ENCODE measurements at regions not wholly inside any gene's neighbourhood (a gene's known extent, or its start where the extent isn't known, plus 50 kb on each side); places are given as distances from the start of the nearest gene placed in this dataset.

- FAIRE-seq, result no peak
Observed at GRCh38 chr11:128326791-128327190, 260.6 kb downstream of the ETS1 start.

DNA sequence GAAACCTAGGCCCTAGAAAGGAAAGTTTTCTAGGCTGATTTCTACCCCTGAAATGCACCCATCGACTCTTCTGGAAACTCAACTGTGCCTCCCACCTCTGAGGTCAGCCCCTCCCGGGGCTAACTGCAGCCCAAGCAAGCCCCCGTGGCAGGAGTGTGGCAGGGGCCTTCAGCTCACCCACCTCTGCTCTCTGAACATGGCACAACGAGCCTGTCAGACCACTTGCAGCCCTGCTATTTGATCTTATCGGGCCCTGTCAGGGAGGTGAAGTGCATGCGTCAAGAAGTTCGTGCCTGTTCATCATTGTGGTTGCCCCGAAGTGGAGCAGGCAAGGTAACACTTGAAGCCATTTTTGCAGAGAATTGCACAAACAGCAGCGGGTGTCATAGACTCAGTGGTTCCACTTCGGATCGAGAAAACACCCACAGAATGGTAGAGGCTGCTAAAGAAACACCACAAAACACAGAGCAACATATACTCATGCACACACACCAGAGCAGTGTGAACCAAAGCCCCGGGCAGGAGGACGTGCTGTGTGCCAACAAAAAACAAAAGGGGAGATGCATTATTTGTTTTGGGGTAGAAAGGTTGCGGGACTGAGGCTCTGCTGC is 262.7 kb downstream of the ETS1 start:
- FAIRE-seq, result no peak

- FAIRE-seq, result no peak
Observed at GRCh38 chr11:128324051-128324481, 263.3 kb downstream of the ETS1 start.

DNA sequence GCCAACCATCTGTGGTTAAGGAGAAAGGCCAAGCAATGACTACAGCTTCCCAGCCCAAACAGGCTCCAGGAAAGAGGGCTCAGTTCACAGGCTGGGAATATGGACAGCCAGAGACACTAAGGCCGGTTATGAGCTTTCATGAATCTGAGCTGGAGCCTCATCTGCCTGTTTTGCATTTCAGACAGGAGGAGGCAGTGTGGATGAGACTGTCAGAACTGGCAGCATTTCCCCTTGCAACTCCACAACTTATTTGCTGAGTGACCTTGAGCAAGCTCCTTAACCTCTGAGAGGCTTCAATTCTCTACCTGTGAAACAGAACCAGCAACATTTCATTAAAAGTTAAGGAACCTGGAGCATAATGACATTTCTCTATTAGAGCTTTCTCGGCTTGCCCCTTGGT is 264.0 kb downstream of the ETS1 start:
- FAIRE-seq, result no peak

- FAIRE-seq, result no peak
Observed at GRCh38 chr11:128318856-128319474, 268.4 kb downstream of the ETS1 start.

GRCh38 chr11:128316541-128317227 is 270.7 kb downstream of the ETS1 start:
- FAIRE-seq, result no peak

GRCh38 chr11:128315933-128316332 is 271.4 kb downstream of the ETS1 start:
- no peak for FAIRE-seq

- FAIRE-seq, result no peak
Observed at GRCh38 chr11:128313931-128314330, 273.4 kb downstream of the ETS1 start.

DNA sequence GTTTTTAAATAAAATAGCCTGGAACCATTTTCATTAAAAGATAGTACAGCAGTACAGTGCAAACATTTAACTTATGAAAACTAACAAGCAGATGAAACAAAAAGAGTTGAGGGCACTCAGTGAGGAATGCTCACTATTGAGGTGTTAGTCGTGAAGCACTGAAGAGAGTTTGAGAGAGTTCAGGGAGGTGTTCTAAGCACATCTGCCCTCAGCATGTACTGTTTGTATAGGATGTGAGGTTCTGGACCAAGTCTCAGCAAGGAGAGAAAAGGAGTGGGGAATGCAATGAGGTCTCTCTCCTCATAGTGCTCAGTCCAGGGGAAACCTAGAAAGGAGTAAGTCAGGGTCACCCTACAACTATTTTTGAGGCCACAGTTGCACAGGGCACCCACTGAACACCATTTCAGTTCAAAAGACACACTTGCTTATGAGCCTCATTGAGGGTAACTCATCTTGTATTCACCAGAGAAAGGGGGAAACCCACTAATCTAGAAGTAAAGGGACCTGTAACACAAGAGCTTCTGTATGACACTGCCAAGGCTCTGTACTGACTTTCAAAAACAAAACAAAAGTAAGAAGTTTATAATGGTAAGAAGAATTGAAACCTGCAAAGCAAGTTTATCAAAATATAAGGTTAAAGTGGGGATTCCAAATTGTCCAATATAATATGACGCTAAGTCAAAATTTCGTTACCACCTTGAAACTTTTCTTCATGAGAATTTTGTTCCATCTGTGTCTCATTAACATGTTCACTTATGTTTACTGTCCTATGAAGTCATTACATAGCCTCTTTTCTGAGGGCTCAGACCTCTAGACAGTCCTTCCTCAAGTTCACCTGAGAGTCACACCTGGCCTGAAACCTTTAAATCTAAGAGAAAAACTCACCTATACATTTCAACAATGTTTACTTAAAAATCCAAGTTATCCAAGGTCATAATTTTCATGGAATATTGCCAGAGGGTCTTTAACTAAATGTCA is 275.3 kb downstream of the ETS1 start:
- no peak for FAIRE-seq

DNA sequence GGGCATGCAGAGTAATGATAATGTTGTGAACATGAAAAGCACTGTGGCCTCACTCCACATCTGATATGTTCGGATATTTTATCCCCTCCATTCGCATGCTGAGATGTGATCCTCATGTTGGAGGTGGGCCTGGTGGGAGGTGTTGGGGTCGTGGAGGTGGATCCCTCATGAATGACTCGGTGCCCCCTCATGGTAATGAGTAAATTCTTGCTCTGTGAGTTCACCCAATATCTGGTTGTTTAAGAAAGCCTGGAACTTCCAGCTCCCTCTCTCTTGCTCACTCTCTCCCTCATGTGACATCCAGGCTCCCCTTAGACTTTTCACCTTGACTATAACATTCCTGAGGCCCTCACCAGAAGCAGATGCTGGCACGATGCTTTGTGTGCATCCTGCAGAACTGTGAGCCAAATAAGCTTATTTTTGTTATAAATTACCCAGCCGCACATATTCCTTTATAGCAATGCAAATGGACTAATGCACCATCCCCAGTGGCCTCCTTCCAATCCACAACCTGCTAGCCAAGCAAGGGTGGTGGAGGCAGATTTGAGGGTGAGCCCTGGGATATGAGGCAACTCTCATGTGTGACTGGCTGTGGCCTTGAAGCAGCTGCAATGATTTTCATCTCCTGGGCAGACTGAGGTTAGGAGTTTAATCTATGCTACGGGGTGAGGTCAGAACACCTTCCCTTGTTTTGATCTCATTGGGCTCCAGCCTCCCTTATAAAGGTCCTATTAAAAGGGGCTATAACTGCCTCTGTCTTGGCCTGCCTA is 276.5 kb downstream of the ETS1 start:
- FAIRE-seq, result no peak

DNA sequence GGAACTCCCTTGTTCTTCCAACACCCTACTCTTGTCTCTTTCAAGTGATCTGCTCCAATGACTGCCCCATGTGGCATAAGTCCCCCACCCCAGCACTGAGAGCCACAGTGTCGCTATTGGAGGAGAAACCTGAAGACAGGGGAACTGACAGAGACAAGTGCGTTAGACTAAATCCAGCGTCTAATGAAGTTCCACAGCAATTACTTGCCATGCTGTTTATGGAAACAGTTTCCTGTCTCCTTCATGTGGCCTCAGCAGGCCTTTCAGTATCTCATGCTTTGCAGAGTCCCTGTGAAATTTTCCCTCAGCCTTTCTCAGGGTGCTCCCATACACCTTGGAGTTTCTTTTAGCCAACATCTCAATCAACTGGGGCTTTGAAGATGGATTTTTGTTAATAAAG is 277.4 kb downstream of the ETS1 start:
- FAIRE-seq, result no peak

DNA sequence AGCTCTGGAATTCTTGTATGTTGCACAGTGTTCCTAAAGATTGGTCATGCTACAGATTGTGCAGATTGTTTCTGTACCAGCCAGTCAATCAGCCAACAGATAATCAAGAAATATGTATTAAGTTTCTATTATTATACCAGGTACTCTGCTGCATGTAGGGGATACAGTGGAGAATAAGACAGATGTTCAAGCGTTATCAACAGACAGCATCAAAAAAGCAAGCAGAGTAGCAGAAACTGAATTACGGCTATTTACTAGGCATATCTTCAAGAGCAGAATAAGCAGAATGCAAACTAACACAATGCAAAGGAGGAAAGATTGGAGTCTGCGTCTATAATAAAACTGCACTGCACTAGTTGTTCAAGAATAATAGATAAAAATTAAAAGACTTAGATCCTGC is 278.6 kb downstream of the ETS1 start:
- no peak for FAIRE-seq

GRCh38 chr11:128305588-128305987 is 281.8 kb downstream of the ETS1 start:
- no peak for FAIRE-seq

DNA sequence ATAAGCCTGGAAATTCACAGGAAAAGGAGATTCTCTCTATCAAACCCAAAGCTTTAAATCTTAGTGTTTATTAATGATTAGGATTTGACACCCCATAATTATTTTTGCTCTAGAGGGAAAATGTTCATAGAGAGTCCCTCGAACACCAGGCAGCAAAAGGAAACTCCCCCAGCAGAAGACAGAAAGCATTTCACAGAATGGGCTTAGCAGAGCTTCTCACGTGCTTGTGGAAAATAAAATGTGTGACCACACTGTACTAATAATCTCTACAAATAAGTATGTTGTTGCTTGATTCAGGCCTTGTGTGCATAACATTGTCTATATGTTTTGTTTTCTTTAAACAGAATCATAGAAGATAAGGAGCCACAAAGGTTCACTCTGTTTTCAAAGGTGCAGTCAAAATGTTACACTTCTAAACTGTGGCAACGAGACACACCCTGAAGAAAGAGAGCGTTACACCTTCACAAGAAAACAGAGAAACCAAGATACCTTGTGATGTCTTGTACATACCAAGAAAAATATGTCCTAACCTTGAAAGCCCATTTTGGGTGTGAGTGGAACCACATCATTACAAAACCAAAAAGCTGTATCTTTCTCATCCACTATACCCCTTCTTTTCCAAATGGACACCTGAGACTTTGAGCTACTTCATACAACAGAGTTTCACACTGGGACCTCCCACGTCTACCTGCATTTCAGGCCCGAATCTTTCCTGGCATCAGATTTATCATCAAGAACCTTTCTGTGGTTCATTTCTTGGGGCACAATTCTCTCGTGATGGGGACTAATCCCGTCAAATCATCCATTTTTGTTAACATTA is 282.5 kb downstream of the ETS1 start:
- FAIRE-seq, result no peak

- FAIRE-seq, result no peak
Observed at GRCh38 chr11:128304116-128304515, 283.2 kb downstream of the ETS1 start.

DNA sequence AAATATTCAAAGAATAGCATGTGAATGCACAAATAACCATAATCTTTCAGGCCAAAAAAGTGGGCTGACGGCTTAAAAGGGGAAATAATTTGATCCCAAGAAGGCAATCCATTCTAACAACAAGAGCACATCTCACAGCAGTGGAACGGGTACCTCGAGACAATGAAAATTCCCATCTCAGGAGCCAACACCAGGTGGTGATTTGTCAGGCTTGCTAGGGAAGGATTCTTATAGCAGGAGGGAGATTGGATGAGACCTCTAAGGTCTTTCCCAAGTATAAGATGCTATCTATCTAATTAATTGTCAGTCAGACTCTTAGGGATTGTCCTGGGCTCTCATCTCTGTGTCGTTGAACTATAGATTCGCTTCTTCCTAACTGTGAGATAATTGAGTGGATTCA is 284.0 kb downstream of the ETS1 start:
- no peak for FAIRE-seq

- no peak for FAIRE-seq
Observed at GRCh38 chr11:128302425-128303186, 284.8 kb downstream of the ETS1 start.

GRCh38 chr11:128301756-128302155 is 285.6 kb downstream of the ETS1 start:
- FAIRE-seq, result no peak

- FAIRE-seq, result no peak
Observed at GRCh38 chr11:128300785-128301184, 286.6 kb downstream of the ETS1 start.

- FAIRE-seq, result no peak
Observed at GRCh38 chr11:128299132-128299726, 288.1 kb downstream of the ETS1 start.
